ENCODE measurements at regions not wholly inside any gene's neighbourhood (a gene's known extent, or its start where the extent isn't known, plus 50 kb on each side); places are given as distances from the start of the nearest gene placed in this dataset.

GRCh38 chr1:57627612-57628011 is 203.8 kb upstream of the DAB1 start:
- TF ChIP-seq, protein P1, sequence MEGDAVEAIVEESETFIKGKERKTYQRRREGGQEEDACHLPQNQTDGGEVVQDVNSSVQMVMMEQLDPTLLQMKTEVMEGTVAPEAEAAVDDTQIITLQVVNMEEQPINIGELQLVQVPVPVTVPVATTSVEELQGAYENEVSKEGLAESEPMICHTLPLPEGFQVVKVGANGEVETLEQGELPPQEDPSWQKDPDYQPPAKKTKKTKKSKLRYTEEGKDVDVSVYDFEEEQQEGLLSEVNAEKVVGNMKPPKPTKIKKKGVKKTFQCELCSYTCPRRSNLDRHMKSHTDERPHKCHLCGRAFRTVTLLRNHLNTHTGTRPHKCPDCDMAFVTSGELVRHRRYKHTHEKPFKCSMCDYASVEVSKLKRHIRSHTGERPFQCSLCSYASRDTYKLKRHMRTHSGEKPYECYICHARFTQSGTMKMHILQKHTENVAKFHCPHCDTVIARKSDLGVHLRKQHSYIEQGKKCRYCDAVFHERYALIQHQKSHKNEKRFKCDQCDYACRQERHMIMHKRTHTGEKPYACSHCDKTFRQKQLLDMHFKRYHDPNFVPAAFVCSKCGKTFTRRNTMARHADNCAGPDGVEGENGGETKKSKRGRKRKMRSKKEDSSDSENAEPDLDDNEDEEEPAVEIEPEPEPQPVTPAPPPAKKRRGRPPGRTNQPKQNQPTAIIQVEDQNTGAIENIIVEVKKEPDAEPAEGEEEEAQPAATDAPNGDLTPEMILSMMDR (conservative IDR thresholded peaks at IDR 0.05; ENCODE audit: low read depth, low read length), result no peak
- no peak for TF ChIP-seq EZH2phosphoT487 (IDR thresholded peaks at IDR 0.05; ENCODE audit: borderline replicate concordance, low read length)

All from PC-3 (cell line).